ENCODE measurements at regions not wholly inside any gene's neighbourhood (a gene's known extent, or its start where the extent isn't known, plus 50 kb on each side); places are given as distances from the start of the nearest gene placed in this dataset.
"Not testable (repeated sequence)": the region's sequence is repeated elsewhere in the genome, so short reads cannot be mapped to it uniquely, and the experiment has no call there.

GRCh38 chr1:228668553-228669241 is 66.6 kb upstream of the RHOU start:
- no peak for DNase-seq (ENCODE audit: low read depth in 4 of 4, low spot score in 1 of 4)

- no peak for DNase-seq (ENCODE audit: low read depth in 4 of 4, low spot score in 1 of 4)
These were observed 66.1 kb upstream of the RHOU start for GRCh38 chr1:228669242-228669585.

GRCh38 chr1:228681076-228681565 is 54.2 kb upstream of the RHOU start:
- not testable (repeated sequence) for DNase-seq (ENCODE audit: low read depth in 4 of 4, low spot score in 1 of 4)

GRCh38 chr1:228683428-228683827 is 51.9 kb upstream of the RHOU start:
- DNase-seq (ENCODE audit: low read depth in 4 of 4, low spot score in 1 of 4) = no peak

GRCh38 chr1:228684607-228685006 is 50.7 kb upstream of the RHOU start:
- no peak for DNase-seq (ENCODE audit: low read depth in 4 of 4, low spot score in 1 of 4)

DNA sequence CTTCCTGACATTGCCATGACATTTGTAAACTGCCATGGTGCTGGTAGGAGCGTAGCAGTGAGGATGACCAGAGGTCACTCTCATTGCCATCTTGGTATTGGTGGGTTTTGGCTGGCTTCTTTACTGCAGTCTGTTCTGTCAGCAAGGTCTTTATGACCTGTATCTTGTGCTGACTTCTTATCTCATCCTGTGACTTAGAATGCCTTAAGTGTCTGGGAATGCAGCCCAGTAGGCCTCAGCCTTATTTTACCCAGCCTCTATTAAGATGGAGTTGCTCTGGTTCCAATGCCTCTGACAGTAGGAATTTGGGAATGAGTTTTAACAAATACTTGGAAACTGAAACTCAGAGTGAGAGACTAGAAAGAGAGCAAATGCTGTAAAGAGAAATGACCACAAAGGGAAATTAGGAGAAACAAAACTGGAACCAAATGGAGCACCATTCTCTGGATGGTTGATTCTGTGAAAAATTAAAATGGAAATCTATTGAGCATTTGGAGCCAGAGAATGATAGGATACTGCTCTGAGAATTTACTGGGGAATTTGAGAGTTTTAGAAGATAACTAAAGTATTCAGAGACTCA is 50.1 kb upstream of the RHOU start:
- DNase-seq (ENCODE audit: low read depth in 4 of 4, low spot score in 1 of 4) = no peak
